ENCODE measurements at regions not wholly inside any gene's neighbourhood (a gene's known extent, or its start where the extent isn't known, plus 50 kb on each side); places are given as distances from the start of the nearest gene placed in this dataset.

- TF ChIP-seq POLR2A (IDR thresholded peaks at IDR 0.05) (no peak), CTCF (IDR thresholded peaks at IDR 0.05) (no peak)
Observed at GRCh38 chr7:38020121-38020785, 99.8 kb downstream of the EPDR1 start.

Measured in right lobe of liver (tissue), 4 donors.